NCI-H1436 (cell line): ENCODE measurements at regions not wholly inside any gene's neighbourhood (a gene's known extent, or its start where the extent isn't known, plus 50 kb on each side); places are given as distances from the start of the nearest gene placed in this dataset.

Experiments
- DNase-seq: peaks from one replicate; lab custom pipeline; 2025; lab: John Stamatoyannopoulos, UW

DNA sequence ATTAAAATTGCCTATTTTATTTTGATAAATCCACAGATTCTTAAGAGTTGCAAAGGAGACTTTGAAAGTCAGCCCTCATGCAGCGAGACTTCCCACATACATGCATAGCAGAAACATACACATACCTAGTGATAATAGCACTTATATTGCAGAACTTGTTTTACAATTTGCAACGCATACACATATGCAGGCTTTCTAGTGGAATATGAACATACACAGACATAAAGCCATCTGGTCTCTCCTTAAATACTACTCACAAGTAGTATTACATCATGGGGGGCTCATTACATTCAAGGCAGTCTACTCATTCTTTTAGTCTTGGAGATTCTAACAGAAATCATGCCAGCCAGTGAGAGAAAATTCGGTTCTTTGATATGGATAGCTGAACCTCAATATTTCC is 295.1 kb upstream of the RND3 start:
- no peak for DNase-seq

DNA sequence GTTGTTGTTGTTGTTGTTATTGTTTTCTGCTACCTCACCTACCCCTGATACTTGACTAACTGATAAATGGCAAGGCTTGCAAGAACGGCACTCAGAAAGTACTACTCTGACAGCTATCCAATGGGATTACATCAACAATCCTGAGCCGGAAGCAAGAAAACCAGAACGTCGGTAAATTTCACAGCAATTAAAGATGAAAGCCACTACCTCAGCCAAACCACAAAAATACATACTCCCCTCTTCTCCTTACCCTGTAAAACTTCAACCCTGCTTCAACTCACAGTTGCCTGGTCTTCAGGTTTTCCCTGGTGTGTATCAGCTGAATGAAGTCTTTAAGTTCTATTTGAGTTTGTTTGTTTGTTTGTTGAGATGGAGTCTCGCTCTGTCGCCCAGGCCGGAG is 293.7 kb upstream of the RND3 start:
- no peak for DNase-seq

DNA sequence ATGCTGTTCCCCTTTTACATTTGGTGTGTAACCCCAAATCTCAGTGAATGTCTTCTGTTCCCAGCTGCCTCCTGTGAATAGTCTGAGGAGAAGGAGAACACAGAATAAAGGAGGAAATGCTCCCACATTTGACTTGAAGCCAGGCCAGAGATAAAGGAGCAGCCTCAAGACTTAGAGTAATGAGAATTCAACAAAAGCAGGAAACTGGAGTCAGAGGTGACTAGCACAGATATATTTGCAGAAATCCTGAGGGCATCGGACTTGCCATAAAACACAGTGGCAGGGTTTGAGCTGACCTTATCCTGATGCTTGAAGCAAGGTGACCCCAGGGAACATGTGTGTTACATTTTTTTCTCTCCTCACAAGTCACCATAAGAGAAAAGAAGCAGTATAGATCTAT is 291.4 kb upstream of the RND3 start:
- DNase-seq: no peak

DNA sequence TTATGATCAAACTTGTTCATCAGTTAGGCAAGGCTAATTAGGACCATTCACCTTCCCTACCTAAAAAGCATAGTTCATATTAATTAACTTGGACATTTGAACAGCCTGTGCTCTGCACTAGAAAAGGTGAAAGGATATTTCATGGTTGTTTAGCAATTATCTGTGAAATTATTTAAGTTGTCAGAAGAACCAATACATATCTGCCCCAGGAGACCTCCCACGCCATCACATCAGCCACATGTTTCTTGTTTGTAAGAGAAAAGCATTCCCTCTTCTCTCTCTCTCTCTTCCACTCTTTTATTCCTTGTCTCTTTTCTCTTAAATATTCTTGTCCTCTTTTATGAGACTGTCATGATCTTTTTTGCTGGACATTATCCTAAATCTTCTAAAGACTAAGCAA is 282.0 kb upstream of the RND3 start:
- no peak for DNase-seq

DNA sequence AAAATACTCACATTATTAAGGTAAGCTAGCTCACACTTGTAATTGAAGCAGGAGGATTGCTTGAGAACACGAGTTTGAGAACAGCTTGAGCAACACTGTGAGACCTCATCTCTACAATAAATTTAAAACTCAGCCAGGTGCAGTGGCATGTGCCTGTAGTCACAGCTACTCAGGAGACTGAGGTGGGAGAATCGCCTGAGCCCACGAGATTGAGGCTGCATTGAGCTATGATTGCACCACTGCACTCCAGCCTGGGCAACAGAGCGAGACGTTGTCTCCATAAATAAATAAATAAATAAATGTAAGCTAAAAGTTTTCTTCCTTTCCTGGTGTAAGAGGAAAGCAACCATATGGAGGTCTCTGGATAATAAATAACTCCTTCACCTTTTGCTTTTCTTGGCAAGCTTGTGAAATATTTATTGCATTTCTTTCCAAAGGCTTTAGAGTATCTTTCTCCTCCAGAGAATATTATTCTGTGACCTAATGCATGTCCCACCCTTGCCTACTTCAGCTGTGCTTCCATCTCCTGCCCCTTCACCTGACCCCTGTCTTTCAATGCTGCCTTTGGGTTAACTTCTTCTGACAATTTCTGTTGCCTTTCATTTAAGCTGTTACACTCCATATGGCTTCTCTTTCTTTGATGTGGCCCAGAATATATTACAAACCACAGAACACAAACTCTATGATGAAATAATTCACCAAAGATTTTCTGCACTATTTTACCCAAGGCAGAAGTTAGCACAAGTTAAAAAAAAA is 280.7 kb upstream of the RND3 start:
- no peak for DNase-seq

DNA sequence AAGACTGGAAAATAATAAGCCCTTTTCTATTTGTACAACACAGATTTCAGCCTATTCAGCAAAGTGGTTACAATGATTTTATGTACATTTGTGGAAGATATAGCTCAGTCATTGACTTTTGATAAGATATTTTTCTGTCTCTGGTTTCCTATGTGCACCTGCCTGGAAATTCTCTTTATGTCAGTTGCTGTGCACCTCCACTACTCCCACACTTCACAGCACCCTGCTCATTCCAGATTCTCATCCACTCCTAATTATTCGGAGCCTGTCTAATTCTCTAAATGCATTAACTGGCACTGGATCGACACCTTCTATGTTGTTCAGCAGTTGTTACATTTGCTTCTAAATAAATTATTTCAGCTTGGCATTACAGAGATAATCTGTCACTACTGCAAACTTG is 275.1 kb upstream of the RND3 start:
- DNase-seq: no peak

DNA sequence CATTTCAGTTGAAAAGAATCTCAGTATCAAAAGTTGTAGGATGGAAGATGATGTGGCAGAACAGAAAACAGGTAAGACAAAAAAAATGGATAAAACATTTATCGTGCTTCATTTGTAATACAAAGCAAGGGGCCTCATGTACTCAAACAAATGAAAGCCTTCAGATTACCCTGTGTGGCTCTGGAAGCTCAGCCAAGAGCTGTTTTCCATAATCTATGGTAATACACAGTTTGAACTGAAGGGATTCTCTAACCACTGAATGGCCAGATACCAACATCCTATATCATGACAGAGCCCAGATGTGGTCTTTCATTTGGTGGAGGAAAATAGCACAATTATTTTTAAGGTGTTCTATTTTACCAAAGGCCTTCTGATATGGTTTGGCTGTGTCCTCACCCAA is 272.1 kb upstream of the RND3 start:
- no peak for DNase-seq

DNA sequence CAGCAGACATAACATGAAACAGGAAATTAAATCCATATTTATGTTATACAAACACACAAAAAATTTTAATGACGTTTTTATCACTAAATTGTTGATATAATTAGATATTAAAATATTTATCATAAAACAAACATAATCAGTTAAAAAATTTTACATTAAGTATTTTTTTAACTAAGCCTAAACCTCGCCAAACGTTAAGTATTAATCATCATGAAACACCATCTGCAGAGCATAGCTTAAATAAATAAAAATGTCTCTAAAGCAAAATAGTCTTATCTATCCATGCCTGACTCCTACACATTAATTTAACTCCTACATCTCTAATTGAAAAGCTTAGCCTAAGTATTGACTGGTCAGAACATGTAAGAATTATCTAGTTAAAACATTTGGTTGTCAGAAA is 271.6 kb upstream of the RND3 start:
- no peak for DNase-seq

DNA sequence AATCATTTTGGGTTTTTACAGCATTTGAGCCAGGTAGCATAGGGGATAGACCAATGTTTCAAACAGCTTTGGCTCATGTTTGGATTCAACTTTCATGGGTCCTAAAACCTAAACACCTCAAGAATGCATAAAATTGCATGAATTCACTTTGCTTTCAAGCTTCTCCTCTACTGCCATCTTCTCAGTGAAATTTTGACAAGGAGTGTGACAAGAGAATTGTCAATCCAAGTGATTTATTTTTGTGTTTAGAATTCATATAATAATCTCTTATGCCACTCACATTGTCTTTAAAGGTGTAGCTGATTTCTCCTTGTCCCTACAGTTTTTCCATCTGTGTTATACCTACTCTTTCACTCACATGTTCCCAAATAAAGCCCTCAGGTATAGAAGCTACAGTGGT is 264.8 kb upstream of the RND3 start:
- DNase-seq: no peak

DNA sequence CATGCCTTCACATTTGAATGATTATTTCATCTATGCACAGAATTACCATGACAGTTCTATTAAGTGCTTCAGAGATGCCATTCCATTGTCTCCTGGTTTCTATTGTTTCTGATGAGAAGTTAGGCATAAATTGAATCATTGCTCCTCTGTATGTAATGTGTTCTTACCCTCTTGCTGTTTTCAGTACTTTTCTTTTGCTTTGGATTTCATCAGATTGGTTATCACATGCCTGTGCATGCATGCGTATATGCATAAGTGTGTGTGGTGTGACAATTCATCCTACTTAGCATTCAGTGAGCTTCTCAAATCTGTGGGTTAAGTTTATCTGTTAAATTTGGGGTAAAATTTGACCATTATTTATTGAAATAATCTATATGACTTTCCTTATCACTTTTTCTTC is 263.3 kb upstream of the RND3 start:
- no peak for DNase-seq

DNA sequence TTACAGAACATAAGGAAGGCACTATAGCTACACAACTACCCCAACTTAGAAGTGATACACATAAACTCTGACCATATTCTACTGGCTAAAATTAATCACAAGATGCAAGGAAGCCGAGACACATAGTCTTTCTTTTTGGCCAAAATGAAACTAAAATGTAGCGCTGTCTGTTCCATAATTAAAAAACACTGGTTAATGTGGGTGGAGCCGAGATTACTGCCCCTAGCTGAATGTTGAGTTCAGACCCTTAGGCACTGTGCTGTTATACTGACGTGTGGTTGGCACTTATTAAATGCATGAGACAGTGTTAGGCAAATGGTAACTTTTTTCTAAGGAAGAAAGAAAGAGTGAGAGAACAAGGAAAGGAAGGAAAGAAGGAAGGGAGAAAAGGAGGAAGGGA is 254.6 kb upstream of the RND3 start:
- no peak for DNase-seq

DNA sequence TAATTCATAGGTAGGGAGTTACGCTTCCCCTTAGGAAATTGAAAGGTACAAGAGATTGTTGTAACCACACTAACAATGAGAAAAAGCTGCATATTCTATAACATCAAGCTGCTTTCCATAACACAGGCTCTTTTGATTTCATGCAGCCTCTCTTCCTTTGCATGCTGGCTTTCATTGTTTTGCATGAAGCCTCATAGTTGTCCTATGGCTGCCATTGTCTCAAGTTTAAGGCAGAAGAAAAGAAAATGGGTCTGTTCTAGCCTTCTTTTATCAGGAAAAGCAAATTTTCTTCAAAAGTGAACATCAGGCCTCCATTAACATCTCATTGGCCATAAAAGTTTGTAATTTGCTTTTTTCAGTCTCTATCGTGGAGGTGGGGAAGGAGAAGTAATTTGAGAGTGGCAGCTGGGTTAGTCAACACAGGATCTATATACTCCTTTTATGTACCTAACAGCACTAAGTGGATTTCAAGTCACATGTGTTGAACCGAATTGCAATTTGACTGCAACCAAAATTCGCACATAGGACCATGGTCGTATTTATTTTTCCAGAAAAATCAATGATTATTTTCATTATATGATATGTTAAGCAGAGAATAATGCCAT is 248.5 kb upstream of the RND3 start:
- no peak for DNase-seq

DNA sequence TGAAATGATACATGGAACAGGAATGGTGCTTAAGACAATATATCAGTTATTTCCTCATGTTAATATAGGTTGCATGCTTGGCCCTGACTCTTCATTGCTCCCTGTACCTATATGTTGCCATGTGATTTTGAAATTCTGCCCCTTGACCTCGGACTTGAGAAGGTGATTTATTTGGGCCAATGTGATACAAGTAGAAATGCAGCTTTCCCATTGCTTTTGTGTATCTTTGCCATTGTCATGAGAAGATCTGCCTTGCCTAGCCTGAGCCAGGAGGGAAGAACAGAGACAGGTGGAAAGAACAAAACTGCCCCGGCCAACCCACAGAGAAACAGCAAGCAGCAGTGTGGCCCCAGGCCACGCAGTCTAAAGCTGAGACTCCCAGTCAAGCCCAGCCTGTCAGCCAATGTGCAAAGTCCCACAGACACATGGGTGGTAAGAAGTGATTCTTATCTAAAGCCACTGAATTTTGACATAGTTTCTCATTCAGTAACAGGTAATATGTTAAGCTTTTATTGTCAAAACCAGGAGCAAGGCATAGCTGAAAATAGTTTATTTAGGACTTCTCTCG is 245.7 kb upstream of the RND3 start:
- DNase-seq: no peak

DNA sequence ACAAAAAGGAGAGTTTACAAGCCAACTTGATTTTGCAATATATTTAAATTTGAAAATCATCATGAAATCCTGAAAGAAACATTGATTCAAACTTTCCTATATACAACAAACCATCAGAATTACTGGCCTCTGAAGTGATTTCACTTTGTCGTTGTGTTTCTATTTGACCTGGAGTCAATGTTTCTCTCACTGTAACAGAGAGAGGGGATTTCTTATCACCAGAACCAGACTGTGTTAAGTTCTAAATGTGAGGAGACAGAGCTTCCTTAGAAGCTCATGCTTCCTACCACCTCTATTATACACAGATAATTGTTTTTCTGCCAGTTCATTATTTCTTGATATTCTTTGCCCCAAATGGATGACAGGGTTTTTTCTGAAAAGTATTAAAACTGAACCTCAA is 245.0 kb upstream of the RND3 start:
- DNase-seq: no peak

DNA sequence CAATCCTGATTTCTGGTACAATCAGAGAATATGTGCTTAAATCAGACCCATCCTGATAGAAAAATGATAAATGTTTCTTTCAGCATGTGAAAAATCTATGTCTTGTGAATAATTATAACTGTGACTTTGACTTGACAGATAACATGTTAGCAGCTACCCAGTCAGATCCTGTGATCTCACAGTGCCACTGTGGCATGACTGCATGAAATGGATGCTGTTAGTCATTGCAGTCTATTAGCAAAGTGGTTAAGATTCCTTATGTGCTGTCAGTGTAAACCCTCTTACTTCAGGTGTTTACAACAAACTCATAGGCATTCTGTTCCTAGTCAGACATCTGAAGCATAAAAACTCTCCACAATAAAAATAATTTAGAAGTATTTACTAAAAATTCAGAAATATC is 244.6 kb upstream of the RND3 start:
- no peak for DNase-seq

DNA sequence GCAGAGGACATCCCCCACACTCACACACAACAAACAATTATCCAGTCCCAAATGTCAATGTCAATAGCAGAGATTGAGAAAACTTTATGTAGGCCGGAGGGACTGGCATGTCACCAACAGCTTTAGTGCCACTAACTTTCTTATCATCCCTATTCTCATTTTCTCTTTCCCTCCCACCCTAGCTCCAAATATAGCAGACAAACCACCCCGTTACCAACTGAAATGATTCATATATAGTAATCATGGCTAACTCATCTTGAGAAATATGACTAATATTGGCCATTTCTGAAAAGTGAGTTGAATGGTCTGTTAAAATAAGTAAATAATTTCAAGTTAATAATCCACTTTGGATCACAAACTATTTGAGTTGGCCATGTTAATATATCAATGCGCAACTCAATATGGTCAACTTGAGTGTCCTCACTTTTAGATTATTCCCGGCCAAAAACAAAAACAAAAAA is 242.1 kb upstream of the RND3 start:
- no peak for DNase-seq

DNA sequence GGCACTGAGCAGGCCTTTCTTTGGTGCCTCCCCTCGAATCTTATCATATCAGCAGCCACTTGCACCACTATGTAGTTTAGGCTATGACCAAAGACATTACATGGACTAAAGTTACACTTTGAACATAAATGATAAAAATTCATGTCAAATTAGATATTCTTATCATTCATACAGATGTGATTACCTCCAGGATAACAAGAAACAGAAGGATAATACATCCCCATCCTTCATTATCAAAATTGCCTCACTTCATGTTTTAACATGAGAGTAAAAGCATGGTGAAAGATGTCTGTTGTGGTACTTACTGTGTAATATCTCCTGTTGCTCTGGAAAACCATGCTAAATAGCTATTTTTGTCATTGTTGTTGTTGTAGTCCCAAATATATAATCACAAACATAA is 230.8 kb upstream of the RND3 start:
- no peak for DNase-seq

DNA sequence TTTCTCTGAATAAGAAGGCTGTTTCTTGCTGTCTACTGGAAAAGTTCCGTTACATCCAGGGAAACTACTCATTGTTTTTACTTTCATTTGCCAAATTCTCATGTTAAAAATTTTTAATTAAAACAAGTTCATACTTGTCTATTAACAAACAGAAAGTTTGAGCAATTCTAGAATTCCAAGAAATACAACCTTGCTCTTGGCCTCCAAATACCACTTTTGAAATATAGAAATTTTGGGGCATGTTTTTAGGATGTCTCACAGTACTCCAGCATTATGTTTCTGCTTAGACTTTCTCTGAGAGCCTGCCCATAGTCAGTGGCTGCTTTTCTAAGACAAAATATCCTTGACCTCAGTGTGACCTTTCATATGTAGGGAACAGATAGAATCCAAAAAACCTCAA is 228.7 kb upstream of the RND3 start:
- no peak for DNase-seq

DNA sequence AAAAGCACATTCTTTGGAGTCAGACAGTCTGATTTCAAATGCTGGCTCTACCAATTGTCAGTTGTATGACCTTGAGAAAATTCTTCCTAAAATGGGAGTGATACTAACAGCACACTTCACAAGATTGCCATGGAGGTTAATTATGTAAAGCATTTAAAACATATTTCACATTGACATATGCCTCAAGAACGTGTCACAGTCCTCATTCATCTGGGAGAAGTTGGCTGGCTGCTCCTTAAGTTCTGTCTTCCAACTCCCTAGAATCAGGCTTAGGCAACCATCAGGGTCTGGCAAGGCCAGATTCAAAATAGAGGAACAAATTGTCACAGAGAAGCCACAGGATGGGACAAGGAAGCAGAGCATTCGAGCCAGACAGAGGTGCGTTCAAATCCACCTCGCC is 228.0 kb upstream of the RND3 start:
- no peak for DNase-seq

DNA sequence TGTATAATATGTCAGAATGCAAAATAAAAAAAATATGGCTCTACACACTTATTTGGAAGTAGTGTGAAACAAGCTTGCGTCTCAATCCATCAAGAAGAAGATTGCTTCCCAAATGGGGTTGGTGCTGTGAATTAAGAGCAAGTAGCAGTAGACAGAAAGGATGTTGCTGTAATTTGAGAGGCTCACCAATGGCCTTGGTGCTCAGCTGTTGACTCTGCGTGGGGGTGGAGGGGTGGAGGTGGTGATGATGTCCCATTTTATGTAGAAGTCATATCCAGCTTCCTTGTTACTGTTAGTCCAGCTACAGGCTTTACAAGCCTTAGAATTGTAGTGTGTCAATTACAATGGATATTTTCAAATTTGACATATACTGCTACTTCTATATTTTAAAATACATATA is 223.4 kb upstream of the RND3 start:
- DNase-seq: peak; percentile 96

DNA sequence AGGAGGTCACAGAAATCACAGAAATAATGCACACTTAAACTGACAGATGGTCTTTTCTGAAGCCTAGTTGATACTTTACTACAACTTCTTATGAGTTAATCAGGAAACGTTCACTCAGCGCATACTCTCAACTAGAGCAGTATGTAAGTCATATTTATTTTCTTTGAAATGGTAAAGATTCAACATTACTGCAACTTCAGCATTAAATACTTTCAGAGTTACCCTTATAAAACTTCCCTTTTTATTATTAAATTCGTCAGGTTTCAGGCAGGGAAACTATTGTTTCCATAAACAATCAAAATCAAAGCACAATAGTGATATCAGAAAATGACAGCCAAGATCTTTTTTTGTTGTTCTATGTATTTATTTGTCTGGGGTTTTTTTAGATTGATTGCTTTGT is 222.6 kb upstream of the RND3 start:
- DNase-seq: no peak

DNA sequence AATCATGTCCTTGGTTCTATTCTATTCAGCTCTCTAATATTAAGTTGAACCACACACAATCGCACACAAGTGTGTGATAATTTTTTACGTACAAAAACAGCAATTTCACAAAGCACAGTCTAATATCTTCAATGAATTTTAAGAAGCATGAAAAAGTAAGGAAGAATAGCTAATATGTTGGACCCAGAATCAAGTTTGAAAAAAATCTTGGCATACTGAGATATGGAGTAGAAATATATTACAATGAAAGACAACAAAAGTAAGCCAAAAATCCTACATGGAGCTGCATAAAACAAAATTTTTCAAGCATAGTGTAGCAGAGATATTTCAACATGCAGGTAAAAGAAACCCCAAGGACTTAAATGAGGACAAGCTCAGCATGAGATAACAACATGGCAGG is 219.1 kb upstream of the RND3 start:
- no peak for DNase-seq

DNA sequence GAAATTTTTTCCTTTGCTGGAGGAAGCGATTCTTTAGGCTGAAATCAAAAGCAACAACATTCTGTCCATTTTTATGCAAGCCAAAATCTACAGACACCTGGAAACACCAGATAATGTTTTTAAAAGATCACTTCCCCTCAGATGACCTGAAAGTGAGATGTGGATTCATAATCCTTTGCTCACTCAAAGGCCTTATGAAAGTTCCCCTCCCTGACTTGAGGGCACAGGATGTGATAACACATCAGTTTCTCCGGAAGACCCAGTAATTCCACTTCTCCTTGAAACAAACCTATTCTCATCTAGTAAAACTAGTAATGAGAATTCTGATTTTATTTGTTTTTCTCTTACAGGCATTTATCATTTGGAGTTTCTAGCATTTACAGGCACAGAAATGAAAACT is 218.3 kb upstream of the RND3 start:
- no peak for DNase-seq

DNA sequence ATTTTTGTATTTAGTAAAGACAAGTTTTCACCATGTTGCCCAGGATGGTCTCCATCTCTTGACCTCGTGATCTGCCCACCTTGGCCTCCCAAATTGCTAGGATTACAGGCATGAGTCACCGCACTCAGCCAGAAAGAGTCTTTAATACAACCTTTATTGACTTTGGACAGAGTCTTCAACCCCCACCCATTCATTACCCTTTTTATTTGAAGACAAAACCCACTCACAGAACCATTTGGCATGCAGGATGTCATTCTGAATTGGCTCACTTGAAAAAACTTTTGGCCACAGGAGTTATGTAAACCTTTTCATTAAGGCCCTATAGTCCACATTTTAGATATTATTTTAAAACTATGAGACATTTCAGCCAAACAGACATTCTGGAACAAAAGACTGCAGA is 217.9 kb upstream of the RND3 start:
- no peak for DNase-seq
